ENCODE measurements at regions not wholly inside any gene's neighbourhood (a gene's known extent, or its start where the extent isn't known, plus 50 kb on each side); places are given as distances from the start of the nearest gene placed in this dataset.

- DNase-seq, result no peak
- intact Hi-C loops (cut with DNase I), result no loop called here
- ATAC-seq, result no peak
These were observed 398.9 kb downstream of the ETS1 start for GRCh38 chr11:128188346-128189004.

GRCh38 chr11:128187835-128188234 lies 399.5 kb downstream of the ETS1 start:
- FAIRE-seq (no peak), DNase-seq (no peak), ATAC-seq (no peak)
- Histone ChIP-seq H3K36me3 (no peaks in the 10 kb centered on the region), H3K4me1 (no peaks in the 10 kb centered on the region), H3K9me3 (no peaks in the 10 kb centered on the region), H3K27me3 (no peaks in the 10 kb centered on the region), H3K4me3 (no peak overlapping the region), H3K27ac (no peak overlapping the region)
- no peak for TF ChIP-seq CTCF (IDR thresholded peaks at IDR 0.05)
- whole genome bisulfite sequencing, 2 donors, result 86 to 96% methylated on average over 1 of the region's 1 CpG
- intact Hi-C loops (cut with DNase I), result no loop called here

More at GRCh38 chr11:128188346-128189004, 398.9 kb downstream of the ETS1 start:
- Histone ChIP-seq H3K36me3 (no peaks in the 10 kb centered on the region), H3K4me3 (no peak overlapping the region), H3K4me1 (no peaks in the 10 kb centered on the region), H3K9me3 (no peaks in the 10 kb centered on the region), H3K27me3 (no peaks in the 10 kb centered on the region), H3K27ac (no peak overlapping the region)
- FAIRE-seq, result no peak
- no peak for TF ChIP-seq CTCF (IDR thresholded peaks at IDR 0.05)
- WGBS, 2 donors, result 71 to 75% methylated on average over 9 of the region's 9 CpGs

GRCh38 chr11:128187377-128187776 lies 400.0 kb downstream of the ETS1 start:
- no peak overlapping the region for H3K27ac ChIP-seq
- H3K4me3 ChIP-seq, result no peak overlapping the region
- H3K27me3 ChIP-seq, result no peaks in the 10 kb centered on the region
- 81 to 82% methylated on average over 4 of the region's 4 CpGs for WGBS, 2 donors
- DNase-seq (no peak), ATAC-seq (no peak), FAIRE-seq (no peak)
- no peak for TF ChIP-seq CTCF (IDR thresholded peaks at IDR 0.05)
- no peaks in the 10 kb centered on the region for H3K9me3 ChIP-seq
- no peaks in the 10 kb centered on the region for H3K4me1 ChIP-seq
- intact Hi-C loops (cut with DNase I), result no loop called here
- H3K36me3 ChIP-seq, result no peaks in the 10 kb centered on the region

GRCh38 chr11:128184981-128185380 lies 402.4 kb downstream of the ETS1 start:
- intact Hi-C loops (cut with DNase I), result no loop called here
- ATAC-seq, result no peak
- FAIRE-seq, result no peak

More at GRCh38 chr11:128184981-128185380, 402.4 kb downstream of the ETS1 start:
- no peaks in the 10 kb centered on the region for H3K4me1 ChIP-seq
- H3K27me3 ChIP-seq, result no peaks in the 10 kb centered on the region
- H3K4me3 ChIP-seq, result no peak overlapping the region
- H3K27ac ChIP-seq, result no peak overlapping the region
- 68 to 72% methylated on average over 7 of the region's 7 CpGs for WGBS, 2 donors
- no peaks in the 10 kb centered on the region for H3K9me3 ChIP-seq
- no peaks in the 10 kb centered on the region for H3K36me3 ChIP-seq
- no peak for DNase-seq
- TF ChIP-seq CTCF (IDR thresholded peaks at IDR 0.05), result no peak

Measured in pancreas (tissue), 10 donors.